Urinary bladder (tissue), 3 donors: ENCODE measurements at regions not wholly inside any gene's neighbourhood (a gene's known extent, or its start where the extent isn't known, plus 50 kb on each side); places are given as distances from the start of the nearest gene placed in this dataset.

Experiments
- DNase-seq: peaks from one replicate; pipeline ENCODE4 v3.0.0-alpha.2; 2015; ENCODE audit errors: extremely low spot score
- H3K27ac ChIP-seq: one replicate; pipeline ENCODE4 v1.5.1; 2013; ENCODE audit warnings: low read depth, mild to moderate bottlenecking, moderate library complexity
- H3K36me3 ChIP-seq: one replicate; pipeline ENCODE4 v1.6.1; 2013; ENCODE audit warnings: mild to moderate bottlenecking, moderate library complexity; ENCODE audit not compliant: insufficient read depth
- H3K4me1 ChIP-seq: one replicate; pipeline ENCODE4 v1.6.1; 2013; ENCODE audit warnings: mild to moderate bottlenecking, moderate library complexity; ENCODE audit not compliant: insufficient read depth
- H3K4me3 ChIP-seq: one replicate; pipeline ENCODE4 v1.5.1; 2013; ENCODE audit warnings: low read depth, low read length
- WGBS: extraction: QIAGEN DNeasy Blood & Tissue Kit; methylation state at CpG from one replicate; pipeline ENCODE4 v1.1.7; 2013; 5-methylcytosine and 5-hydroxymethylcytosine counted together
- donor health status: healthy with polysubstance abuse.
- donor health status: healthy.

DNA sequence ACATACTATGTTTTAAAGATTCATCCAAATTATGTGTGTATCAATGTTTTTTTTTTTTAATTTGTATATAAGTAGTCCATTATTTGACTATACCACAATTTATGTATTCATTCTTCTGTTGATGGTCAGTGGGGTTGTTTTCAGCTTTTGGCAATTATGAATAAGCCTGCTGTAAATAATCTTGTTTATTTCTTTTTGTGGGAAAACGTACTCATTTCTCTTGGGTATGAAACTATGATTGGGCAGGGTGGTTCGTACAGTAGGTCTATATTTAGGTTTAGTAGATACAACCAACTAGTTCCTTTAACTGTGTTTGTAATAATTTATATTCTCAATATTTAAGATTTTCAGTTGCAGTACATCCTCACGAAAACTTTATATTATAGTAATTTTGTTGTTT is 329.2 kb downstream of the LPIN1 start:
- 92% methylated on average over 3 of the region's 3 CpGs for WGBS
- no peaks in the 10 kb centered on the region for H3K36me3 ChIP-seq
- H3K27ac ChIP-seq: no peak overlapping the region
- no peaks in the 10 kb centered on the region for H3K4me1 ChIP-seq
- H3K4me3 ChIP-seq: no peak overlapping the region
- DNase-seq: no peak

DNA sequence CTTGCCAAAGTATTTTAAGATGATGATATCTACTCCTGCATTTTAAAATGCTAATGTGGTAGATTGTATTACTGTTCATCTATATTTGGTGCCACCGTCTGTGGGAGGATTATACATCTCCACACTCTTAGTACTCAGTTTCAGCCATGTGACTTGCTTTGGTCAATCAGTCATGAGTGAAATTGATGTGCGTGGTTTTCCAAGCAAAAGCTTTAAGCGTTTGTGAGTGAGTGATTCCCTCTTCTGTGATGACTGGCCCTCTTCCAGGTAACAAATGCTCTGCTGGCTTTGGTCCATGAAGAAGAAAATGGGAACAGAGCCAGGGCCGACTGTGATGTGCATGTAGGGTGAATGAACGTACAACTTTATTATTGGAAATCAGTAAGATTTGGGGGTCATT is 330.4 kb downstream of the LPIN1 start:
- H3K4me1 ChIP-seq: no peaks in the 10 kb centered on the region
- 40% methylated on average over 5 of the region's 5 CpGs for WGBS
- DNase-seq: no peak
- H3K4me3 ChIP-seq: no peak overlapping the region
- no peak overlapping the region for H3K27ac ChIP-seq
- H3K36me3 ChIP-seq: no peaks in the 10 kb centered on the region

DNA sequence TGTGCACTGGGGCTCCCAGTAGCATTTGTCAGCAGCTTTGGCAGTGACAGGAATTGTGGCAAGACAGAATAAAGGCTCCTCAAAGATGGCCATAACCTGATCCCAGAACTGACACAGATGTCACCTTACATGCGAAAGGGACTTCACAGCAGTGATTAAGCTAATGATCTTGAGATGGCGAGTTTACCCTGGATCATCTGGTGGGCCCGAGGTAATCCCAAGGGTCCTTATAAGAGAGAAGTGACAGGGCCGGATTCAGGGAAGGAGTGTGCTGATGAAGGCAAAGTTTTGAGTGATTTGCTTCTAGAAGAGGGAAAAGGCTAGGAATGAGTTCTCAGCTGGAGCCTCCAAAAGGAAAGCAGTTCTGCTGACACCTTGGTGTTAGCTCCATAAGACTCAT is 333.9 kb downstream of the LPIN1 start:
- WGBS: 93% methylated on average over 4 of the region's 4 CpGs
- DNase-seq: no peak
- H3K4me3 ChIP-seq: no peak overlapping the region

DNA sequence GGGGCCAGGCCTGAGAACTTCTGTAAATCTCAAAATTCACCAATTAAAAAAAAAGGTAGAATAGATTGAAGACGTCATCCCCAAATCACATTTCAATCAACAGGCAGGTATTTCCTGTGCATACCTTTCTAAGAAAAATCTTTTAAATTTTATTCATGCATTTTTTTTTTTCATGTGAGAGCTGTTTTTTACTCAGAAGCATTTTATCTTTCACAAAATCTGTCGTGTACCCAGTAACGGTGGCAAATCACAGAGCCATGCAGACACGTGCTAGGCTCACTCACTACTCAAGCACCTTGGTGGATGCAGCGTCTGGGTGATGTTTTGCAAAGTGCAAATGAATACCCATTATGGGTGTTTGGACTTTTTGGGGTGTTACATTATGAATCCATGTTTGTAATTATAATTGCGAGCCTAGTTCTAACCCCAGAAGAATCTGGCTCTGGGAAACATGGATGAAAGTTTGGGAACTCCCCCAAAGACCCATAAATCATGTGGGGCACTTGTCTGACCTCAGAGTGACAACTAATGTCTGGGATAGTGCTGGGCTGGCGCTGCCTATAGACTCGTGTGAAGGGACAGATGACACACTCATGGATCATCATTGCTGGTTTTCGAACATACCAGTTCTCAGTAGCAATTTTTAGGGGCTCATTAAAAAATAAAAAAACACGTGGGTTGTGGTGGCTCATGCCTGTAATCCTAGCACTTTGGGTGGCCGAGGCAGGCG is 335.2 kb downstream of the LPIN1 start:
- H3K27ac ChIP-seq: no peak overlapping the region
- no peaks in the 10 kb centered on the region for H3K36me3 ChIP-seq
- DNase-seq: no peak
- no peaks in the 10 kb centered on the region for H3K4me1 ChIP-seq
- WGBS: 81% methylated on average over 12 of the region's 12 CpGs
- H3K4me3 ChIP-seq: no peak overlapping the region

More for the DNA sequence above, 333.9 kb downstream of the LPIN1 start:
- Histone ChIP-seq H3K36me3 (no peaks in the 10 kb centered on the region), H3K27ac (no peak overlapping the region), H3K4me1 (no peaks in the 10 kb centered on the region)

DNA sequence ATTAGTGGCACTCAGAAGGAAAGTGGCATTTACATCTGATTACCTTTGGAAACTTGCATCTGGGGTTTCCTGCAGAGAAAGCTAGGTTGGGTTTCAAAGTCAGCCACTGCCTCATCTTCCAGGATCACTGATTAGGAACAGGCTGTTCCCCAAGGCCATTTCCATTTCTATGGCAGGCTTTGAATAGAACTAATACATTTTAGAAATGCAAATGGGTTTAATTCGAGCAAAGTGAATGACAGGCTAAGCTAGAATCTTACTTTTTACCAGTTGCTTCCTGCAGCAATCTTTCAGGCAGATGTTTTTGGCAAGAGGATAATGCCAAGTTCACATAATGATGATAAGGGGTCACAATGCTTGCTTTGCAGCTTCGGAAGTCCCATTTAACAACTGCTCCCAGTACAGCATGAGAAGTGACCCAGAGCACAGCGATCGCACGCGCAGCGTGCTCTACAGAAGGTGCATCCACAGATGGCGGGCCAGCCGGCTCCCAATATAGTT is 336.7 kb downstream of the LPIN1 start:
- Histone ChIP-seq H3K4me3 (no peak overlapping the region), H3K27ac (no peak overlapping the region), H3K4me1 (no peaks in the 10 kb centered on the region), H3K36me3 (no peaks in the 10 kb centered on the region)
- WGBS: 71% methylated on average over 9 of the region's 9 CpGs
- DNase-seq: no peak

DNA sequence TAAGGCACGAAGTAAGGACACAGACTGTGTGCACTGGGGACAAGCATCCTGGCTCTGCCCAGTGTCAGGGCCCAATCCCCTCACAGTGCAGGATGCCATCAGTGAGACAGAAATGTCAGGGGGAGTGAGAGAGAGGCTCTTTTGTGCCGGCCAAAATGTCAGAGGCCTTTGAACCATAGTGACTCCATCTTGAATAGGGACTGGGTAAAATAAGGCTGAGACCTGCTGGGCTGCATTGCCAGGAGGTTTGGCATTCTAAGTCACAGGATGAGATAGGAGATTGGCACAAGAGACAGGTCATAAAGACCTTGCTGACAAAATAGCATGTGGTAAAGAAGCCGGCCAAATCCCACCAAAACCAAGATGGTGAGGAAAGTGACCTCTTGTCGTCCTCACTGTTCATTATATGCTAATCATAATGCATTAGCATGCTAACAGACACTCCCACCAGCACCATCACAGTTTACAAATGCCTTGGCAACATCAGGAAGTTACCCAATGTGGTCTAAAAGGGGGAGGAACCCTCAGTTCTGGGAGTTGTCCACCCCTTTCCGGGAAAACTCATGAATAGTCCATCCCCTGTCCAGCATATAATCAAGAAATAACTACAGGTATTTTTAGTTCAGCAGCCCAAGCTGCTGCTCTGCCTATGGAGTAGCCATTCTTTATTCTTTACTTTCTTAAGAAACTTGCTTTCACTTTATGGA is 337.4 kb downstream of the LPIN1 start:
- no peak for DNase-seq
- Histone ChIP-seq H3K36me3 (no peaks in the 10 kb centered on the region), H3K4me1 (no peaks in the 10 kb centered on the region), H3K4me3 (no peak overlapping the region), H3K27ac (no peak overlapping the region)
- 82% methylated on average over 5 of the region's 5 CpGs for WGBS

DNA sequence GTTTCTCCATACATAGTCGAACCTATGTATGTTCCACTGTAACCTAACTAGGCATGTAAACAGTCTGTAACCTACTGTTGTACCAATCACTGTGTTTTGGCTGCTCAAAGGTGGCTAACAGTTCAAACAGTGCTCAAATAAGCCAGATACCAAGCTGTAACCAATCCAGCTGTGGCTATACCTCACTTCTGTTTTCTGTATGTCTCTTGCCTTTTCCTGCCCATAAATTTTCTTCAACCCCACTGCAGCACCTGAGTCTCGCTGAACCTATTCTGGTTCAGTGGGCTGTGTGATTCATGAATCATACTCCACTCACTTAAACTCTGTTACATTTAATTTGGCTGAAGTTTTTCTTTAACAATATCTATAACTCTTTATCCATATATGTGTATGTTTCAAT is 340.7 kb downstream of the LPIN1 start:
- whole genome bisulfite sequencing: 84% methylated on average over 2 of the region's 2 CpGs
- Histone ChIP-seq H3K36me3 (no peaks in the 10 kb centered on the region), H3K4me3 (no peak overlapping the region), H3K4me1 (no peaks in the 10 kb centered on the region), H3K27ac (no peak overlapping the region)
- no peak for DNase-seq

DNA sequence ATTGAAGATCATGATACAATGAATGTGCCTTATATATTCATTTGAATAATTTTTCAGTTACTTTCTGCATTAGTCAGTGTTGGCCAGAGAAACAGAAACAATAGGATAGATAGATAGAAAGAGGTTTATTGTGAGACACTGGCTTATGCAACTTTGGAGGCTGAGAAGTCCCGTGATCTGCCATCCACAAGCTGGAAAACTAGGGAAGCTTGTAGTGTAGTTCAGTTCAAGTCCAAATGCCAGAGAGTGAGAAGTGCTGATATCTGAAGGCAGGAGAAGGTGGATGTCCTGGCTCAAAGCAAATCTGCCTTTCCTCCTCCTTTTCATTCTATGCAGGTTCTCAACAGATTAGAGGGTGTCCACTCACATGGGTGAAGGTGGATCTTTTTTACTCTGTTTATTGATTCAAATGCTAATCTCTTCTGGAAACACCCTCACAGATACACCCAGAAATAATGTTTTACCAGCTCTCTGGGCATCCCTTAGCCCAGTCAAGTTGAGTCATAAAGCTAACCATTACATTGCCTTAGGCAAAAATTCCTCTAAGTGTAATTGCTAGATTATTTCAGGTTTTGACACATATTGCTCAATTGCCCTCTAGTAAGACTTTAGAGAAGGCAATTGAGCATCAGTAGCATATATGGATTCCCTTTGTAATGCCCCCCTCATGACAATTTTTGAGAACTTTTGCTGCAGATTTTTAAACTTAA is 341.4 kb downstream of the LPIN1 start:
- Histone ChIP-seq H3K4me3 (no peak overlapping the region), H3K4me1 (no peaks in the 10 kb centered on the region), H3K36me3 (no peaks in the 10 kb centered on the region), H3K27ac (no peak overlapping the region)
- 92% methylated on average over 1 of the region's 1 CpG for WGBS
- DNase-seq: no peak

DNA sequence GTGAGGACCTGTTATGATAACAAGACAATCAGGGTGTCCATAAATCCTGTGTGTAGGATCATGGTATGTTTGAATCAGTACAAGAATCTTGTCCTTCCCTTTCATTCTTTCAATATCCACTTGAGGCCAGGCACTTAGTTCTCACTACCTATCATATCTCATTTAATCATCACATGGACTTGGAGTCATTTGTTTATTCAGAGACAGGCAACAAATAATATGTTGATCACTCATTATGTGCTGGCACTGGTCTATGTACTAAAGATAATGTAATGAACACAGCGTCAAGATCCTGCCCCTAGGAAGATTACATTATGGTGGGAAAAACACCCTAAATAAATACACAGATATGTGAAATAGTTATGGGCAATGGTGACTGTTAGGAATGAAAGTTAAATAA is 342.6 kb downstream of the LPIN1 start:
- no peak overlapping the region for H3K27ac ChIP-seq
- no peaks in the 10 kb centered on the region for H3K36me3 ChIP-seq
- H3K4me3 ChIP-seq: no peak overlapping the region
- H3K4me1 ChIP-seq: no peaks in the 10 kb centered on the region
- WGBS: 95% methylated on average over 1 of the region's 1 CpG
- no peak for DNase-seq

GRCh38 chr2:12089496-12089895 is 343.1 kb downstream of the LPIN1 start:
- WGBS: 71% methylated on average over 7 of the region's 7 CpGs
- no peaks in the 10 kb centered on the region for H3K4me1 ChIP-seq
- DNase-seq: no peak
- no peaks in the 10 kb centered on the region for H3K36me3 ChIP-seq
- no peak overlapping the region for H3K27ac ChIP-seq
- no peak overlapping the region for H3K4me3 ChIP-seq

- H3K4me1 ChIP-seq: no peaks in the 10 kb centered on the region
- H3K36me3 ChIP-seq: no peaks in the 10 kb centered on the region
- H3K4me3 ChIP-seq: no peak overlapping the region
- DNase-seq: no peak
- WGBS: 95% methylated on average over 3 of the region's 3 CpGs
- no peak overlapping the region for H3K27ac ChIP-seq
Observed at GRCh38 chr2:12090072-12090471, 343.6 kb downstream of the LPIN1 start.

DNA sequence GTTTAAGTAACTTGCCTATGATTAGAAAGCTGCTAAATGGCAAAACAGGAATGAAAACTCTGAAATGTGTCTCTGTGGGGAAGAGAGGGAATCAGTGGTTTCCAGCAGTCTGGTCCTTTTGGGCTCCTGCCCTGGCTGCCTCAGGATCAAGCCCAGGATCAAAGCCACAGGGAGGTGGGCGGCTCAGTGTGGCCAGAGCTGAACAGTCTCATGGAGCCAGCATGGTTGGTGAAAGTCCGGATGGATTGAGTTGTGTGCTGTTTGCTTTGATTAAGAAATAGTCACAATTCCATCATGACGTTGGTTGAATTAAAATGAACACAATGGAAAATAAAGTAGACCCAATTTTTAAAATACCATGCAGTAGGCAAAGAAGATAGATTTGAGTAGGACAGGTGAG is 344.2 kb downstream of the LPIN1 start:
- 83% methylated on average over 3 of the region's 3 CpGs for WGBS
- no peak overlapping the region for H3K27ac ChIP-seq
- no peaks in the 10 kb centered on the region for H3K36me3 ChIP-seq
- no peak overlapping the region for H3K4me3 ChIP-seq
- DNase-seq: no peak
- no peaks in the 10 kb centered on the region for H3K4me1 ChIP-seq

- Histone ChIP-seq H3K27ac (no peak overlapping the region), H3K36me3 (no peaks in the 10 kb centered on the region), H3K4me1 (no peaks in the 10 kb centered on the region), H3K4me3 (no peak overlapping the region)
- no peak for DNase-seq
- WGBS: 81% methylated on average over 4 of the region's 4 CpGs
Observed at GRCh38 chr2:12091201-12091806, 344.9 kb downstream of the LPIN1 start.
